HEK293 (cell line): ENCODE measurements at regions not wholly inside any gene's neighbourhood (a gene's known extent, or its start where the extent isn't known, plus 50 kb on each side); places are given as distances from the start of the nearest gene placed in this dataset.

Experiments
- CTCF ChIA-PET: fragments of 350-600 bp; formaldehyde crosslinking; extraction: SDS; loops from one replicate; lab custom pipeline; 2021; ENCODE audit warnings: antibody characterized with exemption; lab: Yijun Ruan, JAX
- POLR2A ChIA-PET: fragments of 300-600 bp; formaldehyde crosslinking; extraction: SDS; loops from one replicate; lab custom pipeline; 2020; ENCODE audit warnings: antibody characterized with exemption, inconsistent platforms; lab: Yijun Ruan, JAX
- H3K27ac ChIP-seq: fragments of 200-500 bp; sonication (Bioruptor generic); 2 replicates; pipeline ENCODE4 v1.5.1; 2014; ENCODE audit warnings: low read depth, low read length, control low read depth, inconsistent platforms; ENCODE audit errors: extremely low read depth
- H3K36me3 ChIP-seq, 2 experiments: fragments of 200-500 bp in 1 of 2; sonication (Bioruptor generic) in 1 of 2; 1 replicate in 1 of 2; 2 replicates in 1 of 2; pipeline ENCODE4 v1.5.1; 2014 to 2017; ENCODE audit warnings: inconsistent platforms in 2 of 2, low read length in 2 of 2; ENCODE audit not compliant: control insufficient read depth in 2 of 2, insufficient read depth in 1 of 2
- H3K4me1 ChIP-seq: fragments of 200-500 bp; sonication (Bioruptor generic); 2 replicates; pipeline ENCODE4 v1.5.1; 2014; ENCODE audit warnings: mild to moderate bottlenecking, low read length, inconsistent platforms; ENCODE audit not compliant: control insufficient read depth, insufficient read depth
- H3K4me3 ChIP-seq: 2 replicates; pipeline ENCODE4 v1.5.1; 2011; ENCODE audit warnings: low read depth, mild to moderate bottlenecking, control low read depth, low read length, moderate library complexity
- H3K9me3 ChIP-seq: fragments of 200-500 bp; sonication (Bioruptor generic); 2 replicates; pipeline ENCODE4 v1.5.1; 2014; ENCODE audit warnings: low read depth, low read length, inconsistent platforms; ENCODE audit not compliant: control insufficient read depth, insufficient read depth
- ZBTB11 ChIP-seq: fragments of 450-650 bp; formaldehyde crosslinking; conservative IDR thresholded peaks from 2 replicates; pipeline ENCODE4 v1.5.1; 2016; ENCODE audit warnings: low read depth, missing biosample characterization, missing genetic modification characterization
- ZBTB17 ChIP-seq: fragments of 450-650 bp; formaldehyde crosslinking; IDR thresholded peaks from 2 replicates; pipeline ENCODE4 v1.5.1; 2016; ENCODE audit warnings: missing biosample characterization, missing genetic modification characterization
- ZBTB26 ChIP-seq: fragments of 450-650 bp; formaldehyde crosslinking; optimal IDR thresholded peaks from 2 replicates; pipeline ENCODE3; 2016; ENCODE audit warnings: missing biosample characterization, mild to moderate bottlenecking, missing genetic modification characterization
- ZBTB7A ChIP-seq: fragments of 450-650 bp; formaldehyde crosslinking; IDR thresholded peaks from 2 replicates; pipeline ENCODE4 v1.5.1; 2016; ENCODE audit warnings: low read depth, missing biosample characterization, missing genetic modification characterization
- ZFP37 ChIP-seq: fragments of 450-650 bp; formaldehyde crosslinking; IDR thresholded peaks from 2 replicates; pipeline ENCODE4 v1.5.1; 2016; ENCODE audit warnings: missing biosample characterization, missing genetic modification characterization
- ZNF223 ChIP-seq: fragments of 450-650 bp; formaldehyde crosslinking; IDR thresholded peaks from 2 replicates; pipeline ENCODE4 v1.5.1; 2016; ENCODE audit warnings: missing biosample characterization, missing genetic modification characterization
- ZNF266 ChIP-seq: fragments of 450-650 bp; formaldehyde crosslinking; IDR thresholded peaks from 2 replicates; pipeline ENCODE4 v1.5.1; 2016; ENCODE audit warnings: missing biosample characterization, missing genetic modification characterization, low read depth
- ZNF280C ChIP-seq: fragments of 450-650 bp; formaldehyde crosslinking; IDR thresholded peaks from 2 replicates; pipeline ENCODE4 v1.5.1; 2016; ENCODE audit warnings: missing biosample characterization, missing genetic modification characterization
- ZNF354C ChIP-seq: fragments of 450-650 bp; formaldehyde crosslinking; IDR thresholded peaks from 2 replicates; pipeline ENCODE4 v1.5.1; 2016; ENCODE audit warnings: missing biosample characterization, missing genetic modification characterization, low read depth, borderline replicate concordance
- ZNF391 ChIP-seq: fragments of 450-650 bp; formaldehyde crosslinking; IDR thresholded peaks from 2 replicates; pipeline ENCODE4 v1.5.1; 2016; ENCODE audit warnings: low read depth, missing biosample characterization, missing genetic modification characterization, borderline replicate concordance
- ZNF394 ChIP-seq: fragments of 450-650 bp; formaldehyde crosslinking; IDR thresholded peaks from 2 replicates; pipeline ENCODE4 v1.5.1; 2016; ENCODE audit warnings: missing biosample characterization, missing genetic modification characterization, mild to moderate bottlenecking, moderate library complexity, borderline replicate concordance
- ZNF48 ChIP-seq: fragments of 450-650 bp; formaldehyde crosslinking; IDR thresholded peaks from 2 replicates; pipeline ENCODE4 v1.5.1; 2016; ENCODE audit warnings: missing biosample characterization, missing genetic modification characterization
- ZNF518A ChIP-seq: fragments of 450-650 bp; formaldehyde crosslinking; conservative IDR thresholded peaks from 2 replicates; pipeline ENCODE4 v1.5.1; 2016; ENCODE audit warnings: low read depth, missing biosample characterization, missing genetic modification characterization
- ZNF596 ChIP-seq: fragments of 450-650 bp; IDR thresholded peaks from 2 replicates; pipeline ENCODE4 v1.5.0; 2018; ENCODE audit warnings: missing biosample characterization, mild to moderate bottlenecking, missing genetic modification characterization, moderate library complexity

GRCh38 chr6:115759051-115759450 is 301.6 kb downstream of the FRK start:
- no peak overlapping the region for H3K27ac ChIP-seq
- TF ChIP-seq ZBTB17 (tag by site-specific recombination) (no peak), ZNF518A (tag by site-specific recombination) (no peak), ZNF48 (tag by site-specific recombination) (no peak), ZNF223 (no peak), ZNF266 (tag by site-specific recombination) (no peak), ZNF391 (no peak), ZNF354C (tag by site-specific recombination) (no peak), ZBTB7A (tag by site-specific recombination) (no peak), ZNF596 (tag by site-specific recombination) (no peak), ZNF394 (no peak), ZBTB11 (no peak), ZBTB26 (tag by site-specific recombination) (no peak), ZFP37 (tag by site-specific recombination) (no peak), ZNF280C (no peak)
- ChIA-PET POLR2A (no interaction called here), CTCF (interaction anchor here (0.6 kb wide), 3 partner anchors 10 to 309 kb away, joined by 3 to 6 read pairs (median 3); no protein-coding TSS in a partner anchor)
- H3K4me1 ChIP-seq: no peaks in the 10 kb centered on the region
- no peaks in the 10 kb centered on the region for H3K36me3 ChIP-seq
- no peak overlapping the region for H3K4me3 ChIP-seq
- no peaks in the 10 kb centered on the region for H3K9me3 ChIP-seq
